Left ventricle myocardium inferior (tissue), 1 donor: ENCODE measurements at regions not wholly inside any gene's neighbourhood (a gene's known extent, or its start where the extent isn't known, plus 50 kb on each side); places are given as distances from the start of the nearest gene placed in this dataset.

ENCODE experiments used
- DNase-seq: peaks from one replicate; pipeline ENCODE4 v3.0.0-alpha.2; 2020
- H3K27ac ChIP-seq: fragments of 200-600 bp; replicated peaks from 2 replicates; pipeline ENCODE4 v1.8.0; 2021
- H3K27me3 ChIP-seq: fragments of 200-600 bp; 2 replicates; pipeline ENCODE4 v1.8.0; 2021; ENCODE audit warnings: low read depth
- H3K36me3 ChIP-seq: fragments of 200-600 bp; 2 replicates; pipeline ENCODE4 v1.8.0; 2021
- H3K4me1 ChIP-seq: fragments of 200-600 bp; 2 replicates; pipeline ENCODE4 v1.8.0; 2021
- H3K4me3 ChIP-seq: fragments of 200-600 bp; 2 replicates; pipeline ENCODE4 v1.8.0; 2021; ENCODE audit warnings: mild to moderate bottlenecking, moderate library complexity
- H3K9me3 ChIP-seq: fragments of 200-600 bp; replicated peaks from 2 replicates; pipeline ENCODE4 v1.8.0; 2021
- CTCF ChIP-seq: fragments of 200-600 bp; IDR thresholded peaks from 2 replicates; pipeline ENCODE4 v1.8.0; 2021; ENCODE audit warnings: antibody characterized with exemption, mild to moderate bottlenecking, borderline replicate concordance
- intact Hi-C: fragments of 100-400 bp; cut with micrococcal nuclease; formaldehyde crosslinking; loops from one replicate; pipeline ENCODE4 v1.11.0; 2022
- donor health status: DM: no; HTN: yes; CAD: no; lungs with severe emphysema.

- Histone ChIP-seq H3K27me3 (peaks cover 5% of the 10 kb centered on the region), H3K27ac (no peak overlapping the region), H3K36me3 (no peaks in the 10 kb centered on the region), H3K4me3 (no peak overlapping the region), H3K4me1 (no peaks in the 10 kb centered on the region), H3K9me3 (no peaks in the 10 kb centered on the region)
- no peak for DNase-seq
- intact Hi-C loops = no loop called here
- TF ChIP-seq CTCF = no peak
Measured at GRCh38 chr7:79936281-79936983, 198.2 kb upstream of the GNAI1 start.

- H3K27ac ChIP-seq = no peak overlapping the region
- peaks cover 6% of the 10 kb centered on the region for H3K9me3 ChIP-seq
- no peak for TF ChIP-seq CTCF
- H3K4me1 ChIP-seq = no peaks in the 10 kb centered on the region
- H3K27me3 ChIP-seq = peaks cover 5% of the 10 kb centered on the region
- H3K36me3 ChIP-seq = no peaks in the 10 kb centered on the region
- no peak overlapping the region for H3K4me3 ChIP-seq
- intact Hi-C loops = no loop called here
- DNase-seq = no peak
Measured at GRCh38 chr7:79934727-79935126, 199.9 kb upstream of the GNAI1 start.

GRCh38 chr7:79933144-79933543 is 201.5 kb upstream of the GNAI1 start:
- Histone ChIP-seq H3K27me3 (peaks cover 5% of the 10 kb centered on the region), H3K9me3 (peaks cover 13% of the 10 kb centered on the region), H3K4me1 (no peaks in the 10 kb centered on the region), H3K4me3 (no peak overlapping the region), H3K27ac (no peak overlapping the region), H3K36me3 (no peaks in the 10 kb centered on the region)
- DNase-seq = no peak
- intact Hi-C loops = no loop called here
- TF ChIP-seq CTCF = no peak

- no peak overlapping the region for H3K4me3 ChIP-seq
- no peaks in the 10 kb centered on the region for H3K4me1 ChIP-seq
- H3K27me3 ChIP-seq = peaks cover 5% of the 10 kb centered on the region
- no peak for TF ChIP-seq CTCF
- DNase-seq = no peak
- intact Hi-C loops = no loop called here
- H3K36me3 ChIP-seq = no peaks in the 10 kb centered on the region
- no peak overlapping the region for H3K27ac ChIP-seq
- H3K9me3 ChIP-seq = peaks cover 13% of the 10 kb centered on the region
Measured at GRCh38 chr7:79930604-79931003, 204.0 kb upstream of the GNAI1 start.

GRCh38 chr7:79927116-79927515 is 207.5 kb upstream of the GNAI1 start:
- intact Hi-C loops = no loop called here
- Histone ChIP-seq H3K4me3 (no peak overlapping the region), H3K27me3 (no peaks in the 10 kb centered on the region), H3K36me3 (no peaks in the 10 kb centered on the region), H3K4me1 (no peaks in the 10 kb centered on the region), H3K9me3 (peaks cover 23% of the 10 kb centered on the region), H3K27ac (no peak overlapping the region)
- no peak for TF ChIP-seq CTCF
- no peak for DNase-seq
